Activated CD4-positive, alpha-beta T cell treated with anti-CD3 and anti-CD28 coated beads, Interleukin-2, Interleukin-4, amounts not matched to agents 100 ng/mL and 50 ng/mL, durations not matched to agents 16 hours and 8 hours (primary cell): ENCODE measurements at regions not wholly inside any gene's neighbourhood (a gene's known extent, or its start where the extent isn't known, plus 50 kb on each side); places are given as distances from the start of the nearest gene placed in this dataset.
"Not testable (repeated sequence)": the region's sequence is repeated elsewhere in the genome, so short reads cannot be mapped to it uniquely, and the experiment has no call there.

Experiments used
- DNase-seq: peaks from one replicate; pipeline ENCODE4 v3.0.0-alpha.2; 2020; ENCODE audit warnings: low spot score

DNA sequence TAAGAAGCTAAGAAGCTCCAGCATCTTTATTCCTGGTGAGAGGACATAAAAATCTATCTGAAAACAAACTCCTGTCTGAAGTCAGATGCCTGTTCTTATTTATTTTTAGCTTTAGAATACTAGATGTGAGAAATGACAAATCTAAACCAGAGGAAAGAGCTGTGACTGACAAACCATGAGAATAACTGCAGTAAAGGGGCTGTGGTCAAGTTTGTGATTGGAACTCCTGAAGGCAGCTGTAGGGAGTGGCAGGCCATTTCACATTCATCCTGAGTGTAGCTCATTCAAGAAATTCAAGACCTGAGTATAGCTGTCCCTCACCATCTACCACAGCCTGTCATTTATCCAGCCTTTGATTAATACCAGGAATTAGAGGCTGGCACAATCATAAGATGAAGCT lies 718.8 kb downstream of the BRINP1 start:
- DNase-seq = no peak

DNA sequence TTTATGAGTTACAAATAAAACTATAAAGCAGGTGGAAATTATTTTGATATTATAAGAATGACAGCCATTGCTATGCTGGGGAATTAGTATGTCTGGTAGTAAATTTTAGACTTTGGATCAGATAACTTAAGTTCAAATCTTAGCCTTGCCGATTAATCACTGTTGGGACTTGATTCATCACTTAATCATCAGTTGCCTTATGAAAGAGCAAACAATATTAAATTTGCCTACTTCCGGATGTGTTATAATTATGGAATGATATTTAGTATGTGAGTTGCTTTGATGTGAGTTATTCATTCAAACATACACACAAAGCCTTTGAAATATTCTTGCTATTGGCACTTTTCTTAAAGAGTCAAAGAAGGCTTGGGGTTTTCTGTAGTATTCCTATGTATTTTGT lies 717.7 kb downstream of the BRINP1 start:
- no peak for DNase-seq

DNA sequence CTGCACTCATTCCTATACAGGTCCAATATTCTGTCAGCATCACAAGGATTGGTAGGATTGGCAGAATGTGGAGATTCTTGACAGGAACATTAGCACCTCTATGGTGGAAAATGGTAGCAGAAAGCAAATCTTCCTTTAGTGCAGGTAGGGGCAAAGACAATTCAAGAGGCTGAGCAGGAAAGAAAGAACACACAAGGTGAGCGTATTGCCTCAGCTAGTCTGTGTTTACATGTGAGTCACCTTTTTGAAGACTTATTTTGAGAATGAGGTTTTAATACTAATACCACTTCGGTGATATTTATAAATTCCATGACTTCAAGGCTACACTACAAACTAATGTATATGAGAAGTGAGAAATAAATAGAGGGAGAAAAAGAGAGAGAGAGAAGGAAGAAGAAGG lies 717.0 kb downstream of the BRINP1 start:
- no peak for DNase-seq

DNA sequence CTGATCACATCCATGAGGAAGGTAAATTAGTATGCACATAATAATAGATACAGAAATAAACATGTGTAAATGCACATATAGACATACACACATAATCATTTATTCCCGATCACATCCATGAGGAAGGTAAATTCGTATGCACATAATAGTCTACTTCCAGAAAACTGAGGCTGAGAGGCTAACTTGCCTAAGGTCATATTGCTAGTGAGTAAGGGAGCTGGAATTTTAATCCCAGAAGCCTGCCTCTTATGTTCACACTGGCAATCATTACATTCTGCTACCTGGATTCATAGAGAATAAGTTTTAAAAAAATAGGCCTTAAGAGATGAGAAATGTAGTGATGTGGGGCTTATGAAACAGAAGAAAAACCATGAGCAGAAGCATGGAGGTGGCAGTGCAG lies 716.3 kb downstream of the BRINP1 start:
- DNase-seq = no peak

DNA sequence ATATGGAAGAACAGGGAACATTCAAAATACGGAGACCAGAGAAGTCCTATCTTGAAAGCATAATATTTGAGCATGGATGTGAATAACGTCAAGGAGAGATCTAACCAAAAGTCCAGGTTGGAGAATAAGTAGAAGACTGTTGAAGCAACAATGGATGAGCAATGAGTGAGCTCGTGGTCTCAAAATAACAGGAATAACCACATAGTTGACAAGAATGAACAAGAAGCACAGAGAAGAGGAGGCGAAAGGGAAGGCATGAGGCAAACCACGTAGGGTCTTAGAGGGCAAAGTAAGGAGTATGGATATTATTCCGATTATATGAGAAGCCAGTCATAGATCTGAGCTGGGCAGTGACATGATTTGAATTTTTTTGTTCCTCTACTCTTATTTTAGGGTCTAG lies 710.2 kb downstream of the BRINP1 start:
- no peak for DNase-seq

DNA sequence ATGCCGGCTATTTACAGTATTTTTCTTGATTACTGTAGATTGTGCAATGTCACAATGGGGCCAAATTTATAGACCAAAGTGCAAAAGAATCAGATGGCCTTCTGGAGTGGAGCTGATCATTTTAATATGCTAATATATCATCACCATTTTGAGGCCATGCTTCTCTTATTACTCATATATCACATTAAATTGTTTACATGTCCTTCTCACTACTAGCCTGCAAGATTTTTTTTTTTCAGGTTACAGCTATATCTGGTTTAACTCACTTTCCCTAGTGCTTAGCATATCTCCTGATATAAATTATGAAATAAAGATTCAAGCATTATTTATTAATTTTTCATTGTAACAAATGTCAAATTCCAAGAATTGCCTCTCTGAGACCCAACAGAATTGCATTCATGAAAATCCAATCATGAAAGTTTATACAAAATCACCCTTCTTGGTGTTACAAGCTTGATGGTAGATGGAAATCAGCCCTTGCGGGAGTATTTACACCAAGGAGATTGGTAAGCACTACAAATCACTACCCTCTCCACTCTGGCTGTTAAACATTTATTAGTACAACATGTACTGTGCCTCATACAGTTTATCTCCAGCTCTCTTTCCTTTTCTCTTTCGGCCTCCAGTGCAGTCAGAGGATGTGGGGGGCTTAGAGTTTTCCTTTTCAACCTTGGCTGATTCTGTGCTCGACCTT lies 703.9 kb downstream of the BRINP1 start:
- no peak for DNase-seq

DNA sequence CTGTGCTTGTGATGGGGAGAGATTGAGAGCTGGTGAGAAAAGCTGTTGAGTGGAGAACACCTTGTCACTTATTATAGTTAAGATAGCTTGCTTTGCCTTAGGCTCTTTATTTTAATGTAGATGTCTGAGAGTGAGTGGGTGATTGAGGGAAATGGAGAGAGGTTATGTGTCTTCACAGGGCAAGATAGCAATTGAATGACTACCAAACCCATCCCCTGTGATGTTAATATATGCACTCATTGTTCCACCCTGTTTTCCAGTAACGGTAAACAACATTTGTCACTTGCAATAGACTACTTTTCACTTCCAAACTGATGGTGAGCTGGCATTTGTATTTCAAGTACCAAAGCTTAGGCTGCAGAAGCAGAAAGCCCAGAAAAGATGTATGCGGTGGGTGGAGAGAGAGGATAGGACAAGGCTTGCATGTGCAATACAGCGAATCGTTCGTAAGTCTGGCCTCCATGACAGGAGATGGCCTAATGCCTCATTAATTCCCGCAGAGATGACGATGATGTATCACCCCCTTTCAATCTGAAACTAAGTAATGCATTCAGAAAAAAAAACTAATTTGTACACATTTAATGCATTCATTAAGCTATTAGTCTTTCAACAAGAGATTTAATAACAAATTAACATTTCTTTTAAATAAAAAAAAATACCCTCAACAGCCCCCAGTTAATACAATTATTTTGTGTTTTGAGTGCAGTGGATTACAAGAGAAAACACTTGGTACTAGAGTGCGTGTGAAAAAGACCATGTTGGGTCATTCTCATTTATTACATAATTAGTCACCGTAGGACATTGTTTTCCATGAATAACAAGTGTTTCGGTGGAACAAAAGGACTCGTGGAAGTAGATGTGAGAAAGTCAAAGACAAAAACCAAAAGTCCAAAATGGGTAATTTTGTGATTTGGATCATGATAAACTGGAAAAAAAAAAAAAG lies 699.0 kb downstream of the BRINP1 start:
- no peak for DNase-seq

DNA sequence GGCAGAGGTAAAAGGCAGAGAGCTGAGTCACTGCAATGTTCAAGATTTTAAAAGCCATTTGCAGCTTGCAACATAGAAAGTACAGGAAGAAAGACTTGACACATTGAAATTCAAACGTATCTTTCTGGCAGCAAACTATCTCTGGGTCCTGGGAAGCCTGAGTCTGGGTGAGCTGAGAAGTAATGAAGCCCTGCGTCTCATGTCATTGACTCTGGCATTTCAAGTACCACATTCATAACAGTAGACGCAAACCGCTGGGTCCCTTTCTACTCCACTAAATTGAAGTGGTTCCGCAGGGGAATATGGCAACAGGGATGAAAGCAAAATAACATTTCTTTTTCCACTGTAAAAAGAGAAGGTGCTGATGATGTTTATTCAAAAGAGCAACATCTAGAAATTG lies 694.3 kb downstream of the BRINP1 start:
- no peak for DNase-seq

DNA sequence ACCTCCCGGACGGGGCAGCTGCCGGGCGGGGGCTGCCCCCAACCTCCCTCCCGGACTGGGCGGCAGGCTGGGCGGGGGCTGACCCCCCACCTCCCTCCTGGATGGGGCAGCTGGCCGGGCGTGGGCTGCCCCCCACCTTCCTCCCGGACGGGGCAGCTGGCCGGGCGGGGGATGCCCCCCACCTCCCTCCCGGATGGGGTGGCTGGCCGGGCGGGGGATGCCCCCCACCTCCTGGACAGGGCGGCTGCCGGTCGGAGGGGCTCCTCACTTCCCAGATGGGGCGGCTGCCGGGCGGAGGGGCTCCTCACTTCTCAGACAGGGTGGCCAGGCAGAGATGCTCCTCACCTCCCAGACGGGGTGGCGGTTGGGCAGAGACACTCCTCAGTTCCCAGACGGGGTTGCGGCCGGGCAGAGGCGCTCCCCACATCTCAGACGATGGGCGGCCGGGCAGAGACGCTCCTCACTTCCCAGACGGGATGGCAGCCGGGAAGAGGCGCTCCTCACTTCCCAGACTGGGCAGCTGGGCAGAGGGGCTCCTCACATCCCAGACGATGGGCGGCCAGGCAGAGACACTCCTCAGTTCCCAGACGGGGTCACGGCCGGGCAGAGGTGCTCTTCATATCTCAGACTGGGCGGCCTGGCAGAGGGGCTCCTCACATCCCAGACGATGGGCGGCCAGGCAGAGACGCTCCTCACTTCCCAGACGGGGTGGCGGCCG lies 691.1 kb downstream of the BRINP1 start:
- not testable (repeated sequence) for DNase-seq

DNA sequence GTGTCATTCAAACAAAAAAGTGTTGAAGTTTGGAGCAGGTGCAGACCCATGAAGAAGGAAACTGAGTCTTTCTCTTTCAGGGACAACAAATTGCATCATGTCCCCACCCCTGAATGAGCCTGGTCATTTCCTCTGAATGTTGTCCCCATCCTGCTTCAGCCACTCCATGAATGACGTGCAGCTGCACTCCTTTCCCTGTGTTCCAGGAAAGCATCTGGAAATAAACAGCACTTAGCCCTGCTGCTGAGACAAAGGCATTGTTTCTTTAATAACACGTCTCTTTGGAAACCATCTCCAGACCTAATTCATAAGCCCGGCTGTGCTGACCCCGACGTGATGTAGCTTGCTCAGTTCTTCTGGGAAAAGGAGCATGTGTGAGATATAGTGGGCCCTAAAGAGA lies 682.3 kb downstream of the BRINP1 start:
- DNase-seq = no peak

DNA sequence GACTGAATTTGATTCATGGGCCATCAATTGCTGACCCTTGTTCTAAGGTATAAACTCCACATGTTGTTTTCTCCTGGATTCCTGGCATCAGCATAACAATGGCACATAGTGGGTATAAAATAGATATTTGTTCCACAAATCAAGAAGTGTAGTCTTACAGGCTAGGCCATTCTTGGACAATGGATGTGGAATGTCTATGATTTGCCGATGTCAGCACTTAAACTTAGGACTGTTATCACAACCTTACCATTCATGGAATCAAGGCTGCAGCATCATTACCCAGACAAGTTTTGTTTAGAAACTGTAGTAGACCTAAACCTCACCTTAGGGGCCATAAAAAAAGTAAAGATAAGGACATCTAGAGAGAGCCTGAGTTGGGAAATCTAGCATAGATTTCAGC lies 680.0 kb downstream of the BRINP1 start:
- no peak for DNase-seq

DNA sequence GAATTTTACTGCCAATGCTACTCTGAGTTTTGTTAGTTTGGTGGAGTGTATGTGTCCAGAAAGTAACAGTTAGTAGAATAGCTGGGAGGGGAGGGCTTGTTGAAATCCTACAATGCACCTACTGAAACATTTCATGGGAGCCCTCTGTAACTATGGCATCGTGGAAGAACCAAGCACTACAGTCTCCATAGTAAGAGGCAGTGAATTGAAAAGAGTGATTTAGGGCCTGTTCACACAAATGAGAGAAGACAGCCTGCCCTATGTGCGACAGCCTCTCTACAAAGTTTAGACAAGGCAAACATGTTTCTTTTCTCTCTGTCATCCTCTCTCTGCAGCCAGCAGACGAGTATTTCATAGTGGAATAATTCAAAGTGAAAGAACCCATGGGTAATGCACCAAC lies 676.6 kb downstream of the BRINP1 start:
- DNase-seq = no peak

DNA sequence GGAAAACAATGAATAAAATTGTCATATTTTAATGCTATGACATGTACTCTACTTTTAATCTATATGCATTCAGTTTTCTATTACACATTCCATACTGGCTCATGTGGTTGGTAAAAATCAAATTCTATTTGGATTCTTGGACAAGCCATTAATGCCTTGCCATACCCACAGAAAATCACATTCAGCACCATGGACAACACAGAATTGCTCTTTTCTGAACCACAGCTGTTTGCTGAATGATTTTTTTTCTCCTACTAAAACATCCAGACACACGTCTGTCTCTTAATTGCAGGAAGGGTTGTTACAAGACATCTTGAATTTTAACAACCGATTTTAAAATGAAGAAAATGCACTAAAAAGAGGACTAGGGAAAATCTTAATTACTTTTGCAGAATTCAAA lies 675.6 kb downstream of the BRINP1 start:
- DNase-seq = no peak

DNA sequence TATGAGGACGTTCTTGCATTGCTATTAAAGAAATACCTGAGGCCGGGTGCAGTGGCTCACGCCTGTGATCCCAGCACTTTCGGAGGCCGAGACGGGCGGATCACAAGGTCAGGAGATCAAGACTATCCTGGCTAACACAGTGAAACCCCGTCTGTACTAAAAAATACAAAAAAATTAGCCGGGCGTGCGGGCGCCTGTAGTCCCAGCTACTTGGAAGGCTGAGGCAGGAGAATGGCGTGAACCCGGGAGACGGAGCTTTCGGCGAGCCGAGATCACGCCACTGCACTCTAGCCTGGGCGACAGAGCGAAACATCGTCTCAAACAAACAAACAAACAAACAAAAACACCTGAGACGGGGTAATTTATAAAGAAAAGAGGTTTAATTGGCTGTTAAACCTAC lies 674.0 kb downstream of the BRINP1 start:
- not testable (repeated sequence) for DNase-seq

DNA sequence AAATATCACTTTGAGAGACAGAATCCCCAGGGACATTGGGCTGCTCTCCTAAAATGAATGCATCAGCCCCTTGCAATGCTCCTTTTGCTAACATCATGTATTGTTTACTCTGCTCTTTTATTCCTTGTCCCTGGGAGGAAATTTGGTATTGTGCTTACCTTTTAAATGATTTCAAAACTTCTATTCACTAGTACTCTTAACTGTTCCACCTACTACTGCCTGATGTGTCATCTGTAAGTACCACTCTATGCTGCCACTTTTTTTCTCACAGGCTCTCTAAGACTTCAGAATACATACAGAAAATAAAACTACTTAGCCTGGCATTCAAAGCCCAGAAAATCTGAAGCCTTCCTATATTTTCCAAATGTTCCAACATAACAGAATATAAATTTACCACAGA lies 667.2 kb downstream of the BRINP1 start:
- DNase-seq = no peak

DNA sequence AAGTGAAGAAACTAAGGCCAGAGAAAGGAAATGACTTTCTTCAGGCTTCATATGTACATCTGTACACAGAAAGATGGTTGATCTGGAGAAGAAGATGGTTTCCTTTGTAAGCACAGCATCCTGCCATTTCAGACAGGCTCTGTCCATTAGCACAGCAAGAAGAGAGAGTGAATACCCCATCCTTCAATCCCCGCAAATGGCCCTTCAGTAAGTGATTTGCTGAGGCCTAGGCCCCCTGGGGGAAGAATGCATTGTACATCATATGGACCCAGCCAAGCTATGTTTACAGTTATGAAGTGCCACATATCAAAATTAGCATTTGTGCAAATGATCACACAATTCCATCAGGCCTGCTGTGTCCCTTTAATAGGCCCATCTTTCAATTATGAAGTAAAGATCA lies 657.4 kb downstream of the BRINP1 start:
- DNase-seq = no peak

DNA sequence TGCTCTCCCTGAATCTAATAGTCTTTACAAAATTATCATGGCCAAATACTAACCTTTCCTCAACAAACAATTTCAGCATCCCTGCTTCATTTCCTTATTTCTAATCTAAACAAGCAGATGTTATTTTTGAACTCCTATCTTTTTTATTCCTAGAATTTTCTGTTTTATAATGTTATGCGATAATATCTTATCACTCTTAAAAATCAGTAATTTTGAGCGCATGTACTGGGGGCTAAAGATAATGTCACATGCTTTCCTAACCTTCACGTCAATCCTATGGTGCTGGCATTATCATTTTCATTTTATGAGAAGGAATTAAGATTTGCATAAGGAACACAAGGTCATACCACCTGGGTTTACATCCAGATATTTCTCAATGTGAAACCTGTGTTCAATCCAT lies 648.0 kb downstream of the BRINP1 start:
- DNase-seq = no peak

DNA sequence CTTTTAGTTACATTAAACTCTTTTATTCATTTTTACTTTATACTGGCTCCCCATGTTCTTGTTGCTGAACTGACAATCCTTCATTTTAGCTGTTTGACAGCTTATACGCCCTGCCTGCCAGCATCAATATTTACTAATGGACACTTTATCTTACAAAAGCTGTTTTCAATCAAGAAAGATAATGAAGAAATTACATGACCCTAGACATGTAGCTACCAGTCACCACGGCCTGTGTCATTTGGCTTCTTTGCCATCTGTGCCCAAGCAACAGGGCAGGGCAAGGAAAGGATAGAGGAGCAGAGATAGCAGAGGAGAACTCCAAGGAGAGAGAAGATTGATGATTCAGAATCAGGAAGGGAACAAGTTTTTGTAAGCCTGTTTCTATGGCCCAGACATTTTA lies 647.3 kb downstream of the BRINP1 start:
- DNase-seq = no peak

DNA sequence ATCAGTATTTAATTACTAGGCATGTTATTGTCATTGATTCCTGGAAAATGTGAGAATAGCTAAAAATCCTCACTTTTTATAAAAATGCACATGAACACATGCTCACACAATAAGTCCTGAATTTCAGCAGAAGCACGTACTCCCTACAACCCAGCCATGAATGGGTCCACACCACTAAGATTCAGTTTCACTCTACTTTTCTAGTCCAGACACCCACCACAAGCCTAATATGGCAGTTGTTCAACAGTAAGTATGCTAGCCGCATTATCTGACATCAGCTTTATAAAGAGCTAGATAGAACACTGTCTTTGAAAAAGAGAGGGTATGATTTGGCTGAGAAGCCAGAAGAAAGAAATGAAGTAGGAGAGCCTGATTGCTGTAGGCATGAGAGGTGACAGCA lies 639.3 kb downstream of the BRINP1 start:
- DNase-seq = no peak

DNA sequence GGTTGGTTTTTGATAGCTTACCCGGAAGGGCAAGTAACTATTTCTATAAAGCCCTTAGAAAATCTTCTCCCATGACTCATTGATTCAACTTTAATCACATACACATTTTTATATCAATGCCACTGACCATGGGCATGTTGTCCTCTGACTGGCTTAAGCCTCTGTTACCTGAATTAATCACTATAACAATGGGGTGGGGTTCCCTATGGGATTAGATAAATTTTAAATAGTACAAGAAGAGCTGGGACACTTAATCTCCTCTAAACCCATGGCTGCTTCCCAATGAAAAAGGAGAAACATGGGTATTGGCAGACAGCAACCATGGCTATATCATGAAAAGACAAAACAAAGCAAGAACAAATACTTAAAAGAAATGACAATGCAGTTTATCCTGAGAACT lies 636.2 kb downstream of the BRINP1 start:
- no peak for DNase-seq

DNA sequence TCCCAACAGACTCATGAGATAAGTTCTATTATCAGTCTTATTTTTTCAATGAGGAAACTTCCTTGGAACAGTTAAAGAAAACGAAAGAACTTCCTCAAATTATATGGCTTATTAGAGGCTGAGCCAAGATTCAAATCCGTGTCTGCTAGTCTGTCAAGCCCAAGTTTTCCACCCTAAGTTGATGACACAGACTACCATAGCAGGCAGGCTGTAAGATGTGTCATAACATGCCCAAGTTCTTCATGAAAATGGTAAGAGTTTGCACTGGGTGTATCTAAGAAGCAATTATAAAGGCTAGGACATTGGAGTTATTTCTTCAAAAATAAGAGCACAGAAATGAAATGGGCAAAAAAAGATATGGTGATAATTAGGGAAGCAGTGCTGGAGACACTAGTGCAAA lies 634.5 kb downstream of the BRINP1 start:
- no peak for DNase-seq

DNA sequence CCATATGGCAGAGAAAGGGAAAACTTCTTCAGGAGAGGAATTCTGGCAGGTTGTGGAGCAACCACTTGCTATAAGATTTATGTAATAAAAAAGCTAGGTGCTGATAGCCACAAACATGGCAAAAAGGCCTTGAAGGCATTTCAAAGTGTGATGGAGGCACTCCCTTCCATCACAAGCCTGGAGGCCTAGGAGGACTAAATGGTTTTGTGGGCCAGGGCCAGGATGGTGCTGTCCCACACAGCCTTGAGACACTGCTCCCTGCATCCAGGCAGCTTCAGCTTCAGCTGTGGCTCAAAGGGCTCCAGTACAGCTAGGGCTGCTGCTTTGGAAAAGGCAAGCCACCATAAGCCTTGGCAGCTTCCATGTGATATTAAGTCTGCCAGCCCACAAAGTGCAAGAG lies 632.8 kb downstream of the BRINP1 start:
- DNase-seq = no peak
